GM20000 (cell line): ENCODE measurements at regions not wholly inside any gene's neighbourhood (a gene's known extent, or its start where the extent isn't known, plus 50 kb on each side); places are given as distances from the start of the nearest gene placed in this dataset.

Source experiments
- DNase-seq: peaks from one replicate; pipeline ENCODE4 v3.0.0; 2012; ENCODE audit warnings: low spot score
- CTCF ChIP-seq: IDR thresholded peaks from 2 replicates; pipeline ENCODE4 v1.5.1; 2012; ENCODE audit warnings: mild to moderate bottlenecking, control low read depth; ENCODE audit errors: extremely low read depth, missing control alignments

GRCh38 chr7:25887266-25887665 is 264.7 kb upstream of the NFE2L3 start:
- TF ChIP-seq CTCF, result no peak

GRCh38 chr7:25887795-25888559 is 264.0 kb upstream of the NFE2L3 start:
- DNase-seq, result no peak
- TF ChIP-seq CTCF, result no peak

More at GRCh38 chr7:25887266-25887665, 264.7 kb upstream of the NFE2L3 start:
- no peak for DNase-seq

GRCh38 chr7:25889765-25890164 is 262.2 kb upstream of the NFE2L3 start:
- DNase-seq, result no peak
- TF ChIP-seq CTCF, result no peak

GRCh38 chr7:25891591-25891990 is 260.4 kb upstream of the NFE2L3 start:
- DNase-seq, result no peak
- no peak for TF ChIP-seq CTCF

GRCh38 chr7:25893436-25893835 is 258.6 kb upstream of the NFE2L3 start:
- no peak for TF ChIP-seq CTCF
- DNase-seq, result no peak

- peak; percentile 58 for DNase-seq
- TF ChIP-seq CTCF, result no peak
Measured at GRCh38 chr7:25894002-25894901, 257.7 kb upstream of the NFE2L3 start.
